Osteoblast (primary cell): ENCODE measurements at regions not wholly inside any gene's neighbourhood (a gene's known extent, or its start where the extent isn't known, plus 50 kb on each side); places are given as distances from the start of the nearest gene placed in this dataset.

ENCODE experiments used
- DNase-seq: peaks from one replicate; pipeline ENCODE4 v3.0.0; 2011; ENCODE audit warnings: low spot score, mixed read lengths; ENCODE audit not compliant: insufficient read length; ENCODE audit errors: missing footprints
- H2AFZ ChIP-seq: 2 replicates; pipeline ENCODE4 v1.6.0; 2011; ENCODE audit warnings: mild to moderate bottlenecking, low read length
- H3K27ac ChIP-seq: 2 replicates; pipeline ENCODE4 v1.5.1; 2011; ENCODE audit warnings: mild to moderate bottlenecking, low read depth, low read length, moderate library complexity
- H3K27me3 ChIP-seq: 2 replicates; pipeline ENCODE4 v1.6.0; 2012; ENCODE audit warnings: mild to moderate bottlenecking, control low read depth, inconsistent platforms, low read length, moderate library complexity; ENCODE audit not compliant: insufficient read depth
- H3K36me3 ChIP-seq: 2 replicates; pipeline ENCODE4 v1.5.1; 2011; ENCODE audit warnings: mild to moderate bottlenecking, low read length, control low read depth, moderate library complexity; ENCODE audit not compliant: insufficient read depth
- H3K4me1 ChIP-seq: 2 replicates; pipeline ENCODE4 v1.5.1; 2011; ENCODE audit warnings: mild to moderate bottlenecking, low read length, control low read depth, moderate library complexity; ENCODE audit not compliant: insufficient read depth
- H3K4me2 ChIP-seq: 2 replicates; pipeline ENCODE4 v1.6.0; 2011; ENCODE audit warnings: mild to moderate bottlenecking, low read length; ENCODE audit not compliant: insufficient read depth
- H3K4me3 ChIP-seq: fragments of 200-600 bp; sonication (generic); 3 replicates; pipeline ENCODE4 v1.5.1; 2012; ENCODE audit warnings: mild to moderate bottlenecking, low read length, inconsistent platforms; ENCODE audit not compliant: insufficient read depth
- H3K79me2 ChIP-seq: 2 replicates; pipeline ENCODE4 v1.6.0; 2012; ENCODE audit warnings: mild to moderate bottlenecking, low read length, control low read depth, inconsistent platforms; ENCODE audit not compliant: insufficient read depth
- H3K9me3 ChIP-seq: 2 replicates; pipeline ENCODE4 v1.5.1; 2011; ENCODE audit warnings: low read depth, low read length, control low read depth
- H4K20me1 ChIP-seq: 2 replicates; pipeline ENCODE4 v1.6.0; 2012; ENCODE audit warnings: mild to moderate bottlenecking, low read length, control low read depth; ENCODE audit not compliant: insufficient read depth
- CTCF ChIP-seq: IDR thresholded peaks from 2 replicates; pipeline ENCODE4 v1.5.1; 2011; ENCODE audit warnings: mild to moderate bottlenecking, low read depth, low read length, moderate library complexity; ENCODE audit errors: extremely low read depth

- Histone ChIP-seq H3K9me3 (peaks cover 4% of the 10 kb centered on the region), H3K79me2 (no peaks in the 10 kb centered on the region), H3K4me1 (no peaks in the 10 kb centered on the region), H2AFZ (no peak overlapping the region), H3K4me3 (no peak overlapping the region), H3K4me2 (no peak overlapping the region), H4K20me1 (no peaks in the 10 kb centered on the region), H3K27ac (no peak overlapping the region), H3K36me3 (no peaks in the 10 kb centered on the region), H3K27me3 (no peaks in the 10 kb centered on the region)
- no peak for TF ChIP-seq CTCF
- no peak for DNase-seq
Observed at GRCh38 chr18:78144669-78145068, 834.9 kb upstream of the SALL3 start.

GRCh38 chr18:78145096-78145495 lies 834.5 kb upstream of the SALL3 start:
- H3K27ac ChIP-seq = no peak overlapping the region
- TF ChIP-seq CTCF = no peak
- H3K27me3 ChIP-seq = no peaks in the 10 kb centered on the region
- H3K4me3 ChIP-seq = no peak overlapping the region
- no peak overlapping the region for H2AFZ ChIP-seq
- no peaks in the 10 kb centered on the region for H3K79me2 ChIP-seq
- H3K9me3 ChIP-seq = peaks cover 4% of the 10 kb centered on the region
- no peaks in the 10 kb centered on the region for H3K36me3 ChIP-seq
- H3K4me1 ChIP-seq = no peaks in the 10 kb centered on the region
- no peak overlapping the region for H3K4me2 ChIP-seq
- H4K20me1 ChIP-seq = no peaks in the 10 kb centered on the region
- no peak for DNase-seq

DNA sequence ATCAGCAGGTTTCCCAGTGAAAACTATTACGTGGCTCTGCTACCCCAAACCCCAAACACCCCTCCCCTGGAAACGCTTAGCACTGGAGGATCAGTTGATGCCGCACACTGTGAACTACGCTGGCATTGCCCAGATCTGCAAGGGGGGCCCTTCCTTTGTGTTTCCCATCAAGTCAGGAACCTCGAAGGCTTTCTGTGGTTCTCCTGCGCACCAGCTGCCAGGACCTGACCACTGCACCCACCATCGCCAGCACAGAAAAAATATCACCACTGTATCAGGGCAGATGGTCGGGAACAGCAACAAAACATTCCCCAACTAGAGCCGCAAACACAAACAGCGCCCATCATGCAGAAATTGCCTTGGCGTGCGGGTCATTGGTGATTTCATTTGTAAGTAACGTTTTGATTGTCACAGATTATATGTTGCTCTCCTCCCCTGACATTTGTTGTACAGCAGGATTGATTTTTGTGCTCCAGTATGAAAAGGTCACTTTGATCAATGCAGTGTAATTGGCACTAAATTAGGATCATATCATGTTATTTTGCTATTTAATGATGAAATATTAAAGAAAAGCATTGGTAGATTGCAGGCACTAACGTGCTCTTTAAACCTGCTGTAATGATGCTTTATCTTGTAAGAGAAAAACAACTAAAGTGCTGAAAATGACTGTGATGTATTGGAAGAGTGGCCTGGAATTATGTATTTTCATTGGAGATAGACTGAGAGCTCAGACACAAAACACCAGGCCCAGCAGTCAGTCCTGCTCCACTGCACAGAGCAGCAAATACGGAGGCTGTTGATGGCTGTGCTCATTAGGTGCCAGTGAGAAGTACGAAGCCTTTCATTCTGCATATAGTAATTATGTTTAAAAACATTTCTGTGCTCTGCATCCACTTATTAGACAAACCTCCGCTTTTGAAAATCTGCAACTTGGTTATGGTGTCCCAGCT lies 833.2 kb upstream of the SALL3 start:
- H3K27ac ChIP-seq = no peak overlapping the region
- H3K27me3 ChIP-seq = no peaks in the 10 kb centered on the region
- H3K4me3 ChIP-seq = no peak overlapping the region
- no peak overlapping the region for H2AFZ ChIP-seq
- peaks cover 4% of the 10 kb centered on the region for H3K9me3 ChIP-seq
- H3K4me2 ChIP-seq = no peak overlapping the region
- DNase-seq = no peak
- TF ChIP-seq CTCF = no peak
- no peaks in the 10 kb centered on the region for H3K4me1 ChIP-seq
- H3K79me2 ChIP-seq = no peaks in the 10 kb centered on the region
- H3K36me3 ChIP-seq = no peaks in the 10 kb centered on the region
- no peaks in the 10 kb centered on the region for H4K20me1 ChIP-seq

DNA sequence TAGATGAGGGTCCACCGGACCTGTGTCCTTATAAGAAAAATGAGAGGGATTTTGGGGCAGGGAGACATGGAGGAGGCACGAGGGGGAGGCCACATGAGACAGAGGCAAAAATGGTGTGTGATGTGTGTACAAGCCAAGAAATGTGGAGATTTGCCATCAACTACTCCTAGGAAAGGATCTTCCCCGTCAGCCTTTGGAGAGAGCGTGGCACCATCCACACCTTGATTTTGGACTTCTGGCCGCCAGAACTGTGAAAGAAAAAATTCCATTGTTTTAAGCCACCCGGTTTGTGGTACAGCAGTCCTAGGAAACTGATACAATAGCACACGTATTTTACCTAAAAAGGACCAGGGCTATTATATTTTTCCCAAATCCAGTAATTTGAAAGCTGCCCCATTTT lies 829.0 kb upstream of the SALL3 start:
- no peak overlapping the region for H3K27ac ChIP-seq
- H3K4me1 ChIP-seq = no peaks in the 10 kb centered on the region
- TF ChIP-seq CTCF = no peak
- no peaks in the 10 kb centered on the region for H3K79me2 ChIP-seq
- no peak overlapping the region for H3K4me2 ChIP-seq
- H4K20me1 ChIP-seq = no peaks in the 10 kb centered on the region
- no peak overlapping the region for H3K4me3 ChIP-seq
- no peak overlapping the region for H2AFZ ChIP-seq
- no peaks in the 10 kb centered on the region for H3K27me3 ChIP-seq
- H3K9me3 ChIP-seq = peaks cover 4% of the 10 kb centered on the region
- no peak for DNase-seq
- no peaks in the 10 kb centered on the region for H3K36me3 ChIP-seq
